ENCODE measurements at regions not wholly inside any gene's neighbourhood (a gene's known extent, or its start where the extent isn't known, plus 50 kb on each side); places are given as distances from the start of the nearest gene placed in this dataset.

- DNase-seq (ENCODE audit: low spot score), result no peak
- TF ChIP-seq, protein P1, sequence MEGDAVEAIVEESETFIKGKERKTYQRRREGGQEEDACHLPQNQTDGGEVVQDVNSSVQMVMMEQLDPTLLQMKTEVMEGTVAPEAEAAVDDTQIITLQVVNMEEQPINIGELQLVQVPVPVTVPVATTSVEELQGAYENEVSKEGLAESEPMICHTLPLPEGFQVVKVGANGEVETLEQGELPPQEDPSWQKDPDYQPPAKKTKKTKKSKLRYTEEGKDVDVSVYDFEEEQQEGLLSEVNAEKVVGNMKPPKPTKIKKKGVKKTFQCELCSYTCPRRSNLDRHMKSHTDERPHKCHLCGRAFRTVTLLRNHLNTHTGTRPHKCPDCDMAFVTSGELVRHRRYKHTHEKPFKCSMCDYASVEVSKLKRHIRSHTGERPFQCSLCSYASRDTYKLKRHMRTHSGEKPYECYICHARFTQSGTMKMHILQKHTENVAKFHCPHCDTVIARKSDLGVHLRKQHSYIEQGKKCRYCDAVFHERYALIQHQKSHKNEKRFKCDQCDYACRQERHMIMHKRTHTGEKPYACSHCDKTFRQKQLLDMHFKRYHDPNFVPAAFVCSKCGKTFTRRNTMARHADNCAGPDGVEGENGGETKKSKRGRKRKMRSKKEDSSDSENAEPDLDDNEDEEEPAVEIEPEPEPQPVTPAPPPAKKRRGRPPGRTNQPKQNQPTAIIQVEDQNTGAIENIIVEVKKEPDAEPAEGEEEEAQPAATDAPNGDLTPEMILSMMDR (IDR thresholded peaks at IDR 0.05; ENCODE audit: extremely low read depth, missing control alignments), result no peak
Measured at GRCh38 chr22:48088926-48089536, 1326.6 kb downstream of the TBC1D22A start.

DNA sequence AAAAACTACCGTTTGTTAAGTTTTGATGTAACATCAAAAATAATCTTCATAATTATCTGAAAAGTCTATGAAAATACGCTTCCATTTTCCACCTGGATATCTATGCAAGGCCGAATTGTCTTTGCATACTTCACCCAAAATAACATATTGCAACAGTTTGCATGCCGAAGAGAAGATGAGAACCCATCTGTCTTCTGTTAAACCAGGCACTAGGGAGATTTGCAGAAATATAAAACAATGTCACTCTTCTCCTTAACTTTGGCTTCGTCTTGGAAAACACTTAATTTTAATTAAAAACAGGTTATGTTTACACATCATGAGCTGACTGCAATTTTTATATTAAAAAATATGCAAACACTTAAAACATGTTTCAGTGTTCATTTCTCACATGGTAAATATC, 1325.8 kb downstream of the TBC1D22A start:
- TF ChIP-seq, protein P1 (IDR thresholded peaks at IDR 0.05; ENCODE audit: extremely low read depth, missing control alignments), result no peak

DNA sequence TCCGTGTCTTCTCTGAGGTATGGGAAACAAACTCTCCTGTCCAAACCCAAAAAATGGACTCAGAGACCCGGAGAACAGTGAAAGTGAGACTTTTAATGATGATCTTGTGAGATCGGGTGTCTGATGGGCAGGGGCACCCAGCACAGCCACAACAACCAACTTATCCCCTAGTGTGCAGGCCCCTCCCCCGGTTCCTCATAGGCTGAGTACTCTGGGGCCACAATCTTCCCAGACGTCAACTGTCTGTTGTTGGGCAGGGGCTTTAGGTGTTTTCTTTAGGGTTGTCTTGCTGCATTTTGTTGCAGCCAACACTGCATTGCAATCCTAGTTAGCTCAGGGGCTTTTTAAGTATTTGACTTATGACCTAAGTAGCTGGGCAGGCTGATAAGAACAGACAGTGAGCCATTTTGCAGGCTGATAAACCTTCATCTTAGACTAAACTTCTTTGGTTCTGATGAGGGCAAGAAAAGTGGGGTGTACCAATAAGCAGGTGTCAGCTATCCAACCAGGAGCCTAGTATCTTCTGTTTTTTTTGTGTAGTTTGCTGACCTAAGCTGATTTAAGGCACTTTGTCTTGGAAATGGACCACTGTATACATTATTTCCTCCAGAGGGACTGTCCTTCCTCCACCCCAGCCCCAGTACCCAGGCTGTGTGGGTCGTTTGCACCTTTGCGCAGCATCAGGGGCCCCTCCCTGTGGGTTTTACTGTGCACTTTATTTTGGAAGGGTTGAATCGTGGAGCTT, 1323.6 kb downstream of the TBC1D22A start:
- TF ChIP-seq, protein P1 (IDR thresholded peaks at IDR 0.05; ENCODE audit: extremely low read depth, missing control alignments), result no peak

More for the DNA sequence above, 1325.8 kb downstream of the TBC1D22A start:
- DNase-seq (ENCODE audit: low spot score), result no peak

GRCh38 chr22:48084729-48085050, 1322.2 kb downstream of the TBC1D22A start:
- DNase-seq (ENCODE audit: low spot score), result no peak
- TF ChIP-seq, protein P1 (IDR thresholded peaks at IDR 0.05; ENCODE audit: extremely low read depth, missing control alignments), result no peak

More for the DNA sequence above, 1323.6 kb downstream of the TBC1D22A start:
- no peak for DNase-seq (ENCODE audit: low spot score)

- DNase-seq (ENCODE audit: low spot score), result peak; percentile 64
- TF ChIP-seq, protein P1 (IDR thresholded peaks at IDR 0.05; ENCODE audit: extremely low read depth, missing control alignments), result no peak
Measured at GRCh38 chr22:48084041-48084728, 1321.7 kb downstream of the TBC1D22A start.

DNA sequence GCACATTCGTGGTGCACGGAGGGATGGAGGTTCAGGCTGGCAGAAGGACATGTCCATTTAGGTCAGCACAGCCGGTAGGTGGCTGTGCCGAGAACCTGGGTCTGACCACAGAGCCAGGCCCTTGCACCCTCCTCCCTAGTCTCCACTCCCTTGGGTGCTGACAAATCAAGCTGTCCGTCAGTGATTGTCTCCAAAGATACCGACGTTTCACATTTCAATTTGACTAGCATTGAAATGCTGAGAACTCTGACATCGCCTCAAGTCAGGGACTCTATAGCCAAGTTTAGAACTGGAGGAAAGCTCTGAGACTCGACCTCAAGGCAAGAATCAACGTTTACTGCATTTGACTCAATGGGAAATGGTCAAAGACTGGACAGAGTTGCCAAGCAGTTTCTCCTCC, 1321.1 kb downstream of the TBC1D22A start:
- TF ChIP-seq, protein P1 (IDR thresholded peaks at IDR 0.05; ENCODE audit: extremely low read depth, missing control alignments), result no peak
- DNase-seq (ENCODE audit: low spot score), result no peak

GRCh38 chr22:48082284-48082683, 1319.8 kb downstream of the TBC1D22A start:
- no peak for DNase-seq (ENCODE audit: low spot score)
- TF ChIP-seq, protein P1 (IDR thresholded peaks at IDR 0.05; ENCODE audit: extremely low read depth, missing control alignments), result no peak

Measured in GM20000 (cell line).